H1 (cell line): ENCODE measurements at regions not wholly inside any gene's neighbourhood (a gene's known extent, or its start where the extent isn't known, plus 50 kb on each side); places are given as distances from the start of the nearest gene placed in this dataset.

ENCODE experiments used
- EGR1 ChIP-seq: IDR thresholded peaks from 2 replicates; pipeline ENCODE4 v1.6.1; 2011; ENCODE audit warnings: low read depth, low read length, borderline replicate concordance
- POLR2A ChIP-seq, 2 experiments: IDR thresholded peaks; 1 replicate in 1 of 2; 2 replicates in 1 of 2; pipeline ENCODE4 v1.6.1; 2011; ENCODE audit warnings: low read depth in 2 of 2, low read length in 2 of 2, mild to moderate bottlenecking in 2 of 2; ENCODE audit errors: control extremely low read depth in 1 of 2
- POU5F1 ChIP-seq: IDR thresholded peaks from 2 replicates; pipeline ENCODE4 v1.6.1; 2011; ENCODE audit warnings: low read depth, mild to moderate bottlenecking, low read length, moderate library complexity
- SIRT6 ChIP-seq: IDR thresholded peaks from one replicate; pipeline ENCODE4 v1.7.1; 2012; ENCODE audit warnings: low read length, inconsistent platforms
- TAF7 ChIP-seq: optimal IDR thresholded peaks from 2 replicates; pipeline ENCODE3; 2011; ENCODE audit warnings: low read depth, mild to moderate bottlenecking, inconsistent platforms, low read length, moderate library complexity, borderline replicate concordance
- TF ChIP-seq, protein P1 (sequence below): fragments of 300-600 bp; sonication (generic); IDR thresholded peaks from 2 replicates; pipeline ENCODE4 v1.7.1; 2012; ENCODE audit warnings: low read length, moderate library complexity, mild to moderate bottlenecking, inconsistent platforms; ENCODE audit not compliant: insufficient replicate concordance

DNA sequence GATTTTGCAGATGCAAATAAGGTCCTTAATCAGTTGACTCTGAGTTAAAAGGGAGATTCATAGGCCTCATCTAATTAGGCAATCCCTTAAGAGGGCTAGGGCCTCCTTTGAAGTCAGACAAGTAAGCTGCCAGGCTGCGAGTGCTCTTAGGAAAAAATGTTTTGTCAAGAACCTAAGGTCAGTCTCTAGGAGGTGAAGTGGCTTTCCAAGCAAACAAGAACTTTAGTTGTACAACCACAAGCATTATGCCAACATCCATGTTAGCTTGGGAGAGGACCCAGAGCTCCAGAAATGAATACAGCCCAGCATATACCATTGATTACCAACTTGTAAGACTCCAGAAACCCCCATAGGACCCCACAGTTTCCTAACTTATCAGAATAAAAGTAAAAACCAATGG is 1366.2 kb downstream of the PLA2G4A start (continued):
- TF ChIP-seq EGR1 (no peak), POU5F1 (no peak), SIRT6 (no peak), POLR2A (IDR thresholded peaks at IDR 0.05; ENCODE audit: control extremely low read depth in 1 of 2, low read depth in 2 of 2, low read length in 2 of 2) (no peak), TAF7 (no peak)
- TF ChIP-seq, protein P1, sequence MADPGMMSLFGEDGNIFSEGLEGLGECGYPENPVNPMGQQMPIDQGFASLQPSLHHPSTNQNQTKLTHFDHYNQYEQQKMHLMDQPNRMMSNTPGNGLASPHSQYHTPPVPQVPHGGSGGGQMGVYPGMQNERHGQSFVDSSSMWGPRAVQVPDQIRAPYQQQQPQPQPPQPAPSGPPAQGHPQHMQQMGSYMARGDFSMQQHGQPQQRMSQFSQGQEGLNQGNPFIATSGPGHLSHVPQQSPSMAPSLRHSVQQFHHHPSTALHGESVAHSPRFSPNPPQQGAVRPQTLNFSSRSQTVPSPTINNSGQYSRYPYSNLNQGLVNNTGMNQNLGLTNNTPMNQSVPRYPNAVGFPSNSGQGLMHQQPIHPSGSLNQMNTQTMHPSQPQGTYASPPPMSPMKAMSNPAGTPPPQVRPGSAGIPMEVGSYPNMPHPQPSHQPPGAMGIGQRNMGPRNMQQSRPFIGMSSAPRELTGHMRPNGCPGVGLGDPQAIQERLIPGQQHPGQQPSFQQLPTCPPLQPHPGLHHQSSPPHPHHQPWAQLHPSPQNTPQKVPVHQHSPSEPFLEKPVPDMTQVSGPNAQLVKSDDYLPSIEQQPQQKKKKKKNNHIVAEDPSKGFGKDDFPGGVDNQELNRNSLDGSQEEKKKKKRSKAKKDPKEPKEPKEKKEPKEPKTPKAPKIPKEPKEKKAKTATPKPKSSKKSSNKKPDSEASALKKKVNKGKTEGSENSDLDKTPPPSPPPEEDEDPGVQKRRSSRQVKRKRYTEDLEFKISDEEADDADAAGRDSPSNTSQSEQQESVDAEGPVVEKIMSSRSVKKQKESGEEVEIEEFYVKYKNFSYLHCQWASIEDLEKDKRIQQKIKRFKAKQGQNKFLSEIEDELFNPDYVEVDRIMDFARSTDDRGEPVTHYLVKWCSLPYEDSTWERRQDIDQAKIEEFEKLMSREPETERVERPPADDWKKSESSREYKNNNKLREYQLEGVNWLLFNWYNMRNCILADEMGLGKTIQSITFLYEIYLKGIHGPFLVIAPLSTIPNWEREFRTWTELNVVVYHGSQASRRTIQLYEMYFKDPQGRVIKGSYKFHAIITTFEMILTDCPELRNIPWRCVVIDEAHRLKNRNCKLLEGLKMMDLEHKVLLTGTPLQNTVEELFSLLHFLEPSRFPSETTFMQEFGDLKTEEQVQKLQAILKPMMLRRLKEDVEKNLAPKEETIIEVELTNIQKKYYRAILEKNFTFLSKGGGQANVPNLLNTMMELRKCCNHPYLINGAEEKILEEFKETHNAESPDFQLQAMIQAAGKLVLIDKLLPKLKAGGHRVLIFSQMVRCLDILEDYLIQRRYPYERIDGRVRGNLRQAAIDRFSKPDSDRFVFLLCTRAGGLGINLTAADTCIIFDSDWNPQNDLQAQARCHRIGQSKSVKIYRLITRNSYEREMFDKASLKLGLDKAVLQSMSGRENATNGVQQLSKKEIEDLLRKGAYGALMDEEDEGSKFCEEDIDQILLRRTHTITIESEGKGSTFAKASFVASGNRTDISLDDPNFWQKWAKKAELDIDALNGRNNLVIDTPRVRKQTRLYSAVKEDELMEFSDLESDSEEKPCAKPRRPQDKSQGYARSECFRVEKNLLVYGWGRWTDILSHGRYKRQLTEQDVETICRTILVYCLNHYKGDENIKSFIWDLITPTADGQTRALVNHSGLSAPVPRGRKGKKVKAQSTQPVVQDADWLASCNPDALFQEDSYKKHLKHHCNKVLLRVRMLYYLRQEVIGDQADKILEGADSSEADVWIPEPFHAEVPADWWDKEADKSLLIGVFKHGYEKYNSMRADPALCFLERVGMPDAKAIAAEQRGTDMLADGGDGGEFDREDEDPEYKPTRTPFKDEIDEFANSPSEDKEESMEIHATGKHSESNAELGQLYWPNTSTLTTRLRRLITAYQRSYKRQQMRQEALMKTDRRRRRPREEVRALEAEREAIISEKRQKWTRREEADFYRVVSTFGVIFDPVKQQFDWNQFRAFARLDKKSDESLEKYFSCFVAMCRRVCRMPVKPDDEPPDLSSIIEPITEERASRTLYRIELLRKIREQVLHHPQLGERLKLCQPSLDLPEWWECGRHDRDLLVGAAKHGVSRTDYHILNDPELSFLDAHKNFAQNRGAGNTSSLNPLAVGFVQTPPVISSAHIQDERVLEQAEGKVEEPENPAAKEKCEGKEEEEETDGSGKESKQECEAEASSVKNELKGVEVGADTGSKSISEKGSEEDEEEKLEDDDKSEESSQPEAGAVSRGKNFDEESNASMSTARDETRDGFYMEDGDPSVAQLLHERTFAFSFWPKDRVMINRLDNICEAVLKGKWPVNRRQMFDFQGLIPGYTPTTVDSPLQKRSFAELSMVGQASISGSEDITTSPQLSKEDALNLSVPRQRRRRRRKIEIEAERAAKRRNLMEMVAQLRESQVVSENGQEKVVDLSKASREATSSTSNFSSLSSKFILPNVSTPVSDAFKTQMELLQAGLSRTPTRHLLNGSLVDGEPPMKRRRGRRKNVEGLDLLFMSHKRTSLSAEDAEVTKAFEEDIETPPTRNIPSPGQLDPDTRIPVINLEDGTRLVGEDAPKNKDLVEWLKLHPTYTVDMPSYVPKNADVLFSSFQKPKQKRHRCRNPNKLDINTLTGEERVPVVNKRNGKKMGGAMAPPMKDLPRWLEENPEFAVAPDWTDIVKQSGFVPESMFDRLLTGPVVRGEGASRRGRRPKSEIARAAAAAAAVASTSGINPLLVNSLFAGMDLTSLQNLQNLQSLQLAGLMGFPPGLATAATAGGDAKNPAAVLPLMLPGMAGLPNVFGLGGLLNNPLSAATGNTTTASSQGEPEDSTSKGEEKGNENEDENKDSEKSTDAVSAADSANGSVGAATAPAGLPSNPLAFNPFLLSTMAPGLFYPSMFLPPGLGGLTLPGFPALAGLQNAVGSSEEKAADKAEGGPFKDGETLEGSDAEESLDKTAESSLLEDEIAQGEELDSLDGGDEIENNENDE, result no peak
